Lower lobe of right lung (tissue), 2 donors: ENCODE measurements at regions not wholly inside any gene's neighbourhood (a gene's known extent, or its start where the extent isn't known, plus 50 kb on each side); places are given as distances from the start of the nearest gene placed in this dataset.

ENCODE experiments used
- ATAC-seq, 2 donors: fragments of 200-7000 bp; cut with Tn5 transposase; one replicate each; pipeline ENCODE4 v1.9.1; 2020 to 2022; ENCODE audit warnings: mild to moderate bottlenecking in 2 of 2, moderate library complexity in 2 of 2
- DNase-seq: peaks from one replicate; pipeline ENCODE4 v3.0.0-alpha.2; 2020
- H3K27ac ChIP-seq: fragments of 200-600 bp; one replicate; pipeline ENCODE4 v1.8.0; 2022
- H3K27me3 ChIP-seq: fragments of 200-600 bp; one replicate; pipeline ENCODE4 v1.8.0; 2022; ENCODE audit warnings: low read depth
- H3K36me3 ChIP-seq: fragments of 200-600 bp; one replicate; pipeline ENCODE4 v1.8.0; 2022; ENCODE audit warnings: mild to moderate bottlenecking
- H3K4me1 ChIP-seq: fragments of 200-600 bp; one replicate; pipeline ENCODE4 v1.8.0; 2022
- H3K4me3 ChIP-seq: fragments of 200-600 bp; one replicate; pipeline ENCODE4 v1.8.0; 2022; ENCODE audit warnings: mild to moderate bottlenecking
- H3K9me3 ChIP-seq: fragments of 200-600 bp; one replicate; pipeline ENCODE4 v1.8.0; 2022
- intact Hi-C: fragments of 100-400 bp; cut with DNase I; formaldehyde crosslinking; loops from one replicate; pipeline ENCODE4 v1.11.0; 2022
- TF ChIP-seq, protein P1 (sequence below): fragments of 200-600 bp; IDR thresholded peaks from one replicate; pipeline ENCODE4 v1.8.0; 2022; ENCODE audit warnings: antibody characterized with exemption, mild to moderate bottlenecking
- donor health status: DM: no; HTN: yes; CAD: no; lungs with severe emphysema.

DNA sequence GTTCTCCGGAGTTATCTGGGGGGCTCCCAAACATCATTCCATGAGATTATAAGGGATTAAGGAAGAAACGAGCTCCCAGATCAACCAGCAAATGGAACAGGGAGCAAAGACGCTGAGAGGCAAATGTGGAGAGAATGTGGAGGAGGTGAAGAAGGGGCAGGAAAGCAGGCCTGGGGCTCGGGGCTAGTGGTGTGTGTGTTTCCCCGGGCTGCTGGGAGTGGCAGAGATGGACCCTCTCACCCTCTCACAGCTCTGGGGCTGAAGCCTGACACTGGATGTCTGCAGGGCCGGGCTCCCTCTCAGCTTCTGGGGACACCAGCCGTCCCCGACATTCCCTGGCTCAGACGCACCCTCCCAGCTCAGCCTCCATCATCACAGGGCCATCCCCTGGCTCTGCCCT, 212.6 kb downstream of the THBS2 start:
- ATAC-seq (no peak), DNase-seq (no peak)

DNA sequence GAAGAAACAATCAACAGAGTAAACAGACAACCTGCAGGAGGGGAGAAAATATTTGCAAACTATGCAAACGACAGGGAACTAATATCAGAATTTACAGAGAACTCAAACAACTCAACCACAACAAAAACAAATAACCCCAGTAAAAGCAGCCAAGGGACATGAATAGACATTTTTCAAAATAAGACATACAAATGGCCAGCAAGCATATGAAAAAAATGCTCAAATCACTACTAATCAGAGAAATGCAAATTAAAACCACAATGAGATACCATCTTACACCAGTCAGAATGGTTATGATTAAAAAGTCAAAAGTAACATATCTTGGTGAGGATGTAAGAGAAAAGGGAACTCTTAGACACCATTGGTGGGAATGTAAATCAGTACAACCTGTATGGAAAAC, 215.0 kb downstream of the THBS2 start:
- no peak for DNase-seq
- no peak for ATAC-seq
- Histone ChIP-seq H3K27ac (no peak overlapping the region), H3K4me3 (no peak overlapping the region), H3K27me3 (no peaks in the 10 kb centered on the region), H3K9me3 (peaks cover 5% of the 10 kb centered on the region), H3K36me3 (no peaks in the 10 kb centered on the region), H3K4me1 (no peaks in the 10 kb centered on the region)
- intact Hi-C loops = no loop called here
- TF ChIP-seq, protein P1, sequence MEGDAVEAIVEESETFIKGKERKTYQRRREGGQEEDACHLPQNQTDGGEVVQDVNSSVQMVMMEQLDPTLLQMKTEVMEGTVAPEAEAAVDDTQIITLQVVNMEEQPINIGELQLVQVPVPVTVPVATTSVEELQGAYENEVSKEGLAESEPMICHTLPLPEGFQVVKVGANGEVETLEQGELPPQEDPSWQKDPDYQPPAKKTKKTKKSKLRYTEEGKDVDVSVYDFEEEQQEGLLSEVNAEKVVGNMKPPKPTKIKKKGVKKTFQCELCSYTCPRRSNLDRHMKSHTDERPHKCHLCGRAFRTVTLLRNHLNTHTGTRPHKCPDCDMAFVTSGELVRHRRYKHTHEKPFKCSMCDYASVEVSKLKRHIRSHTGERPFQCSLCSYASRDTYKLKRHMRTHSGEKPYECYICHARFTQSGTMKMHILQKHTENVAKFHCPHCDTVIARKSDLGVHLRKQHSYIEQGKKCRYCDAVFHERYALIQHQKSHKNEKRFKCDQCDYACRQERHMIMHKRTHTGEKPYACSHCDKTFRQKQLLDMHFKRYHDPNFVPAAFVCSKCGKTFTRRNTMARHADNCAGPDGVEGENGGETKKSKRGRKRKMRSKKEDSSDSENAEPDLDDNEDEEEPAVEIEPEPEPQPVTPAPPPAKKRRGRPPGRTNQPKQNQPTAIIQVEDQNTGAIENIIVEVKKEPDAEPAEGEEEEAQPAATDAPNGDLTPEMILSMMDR = no peak

More for the DNA sequence above, 212.6 kb downstream of the THBS2 start:
- TF ChIP-seq, protein P1 = no peak
- intact Hi-C loops = no loop called here
- H3K4me1 ChIP-seq = no peaks in the 10 kb centered on the region
- no peak overlapping the region for H3K27ac ChIP-seq
- H3K36me3 ChIP-seq = no peaks in the 10 kb centered on the region
- H3K27me3 ChIP-seq = no peaks in the 10 kb centered on the region
- no peak overlapping the region for H3K4me3 ChIP-seq
- peaks cover 5% of the 10 kb centered on the region for H3K9me3 ChIP-seq

DNA sequence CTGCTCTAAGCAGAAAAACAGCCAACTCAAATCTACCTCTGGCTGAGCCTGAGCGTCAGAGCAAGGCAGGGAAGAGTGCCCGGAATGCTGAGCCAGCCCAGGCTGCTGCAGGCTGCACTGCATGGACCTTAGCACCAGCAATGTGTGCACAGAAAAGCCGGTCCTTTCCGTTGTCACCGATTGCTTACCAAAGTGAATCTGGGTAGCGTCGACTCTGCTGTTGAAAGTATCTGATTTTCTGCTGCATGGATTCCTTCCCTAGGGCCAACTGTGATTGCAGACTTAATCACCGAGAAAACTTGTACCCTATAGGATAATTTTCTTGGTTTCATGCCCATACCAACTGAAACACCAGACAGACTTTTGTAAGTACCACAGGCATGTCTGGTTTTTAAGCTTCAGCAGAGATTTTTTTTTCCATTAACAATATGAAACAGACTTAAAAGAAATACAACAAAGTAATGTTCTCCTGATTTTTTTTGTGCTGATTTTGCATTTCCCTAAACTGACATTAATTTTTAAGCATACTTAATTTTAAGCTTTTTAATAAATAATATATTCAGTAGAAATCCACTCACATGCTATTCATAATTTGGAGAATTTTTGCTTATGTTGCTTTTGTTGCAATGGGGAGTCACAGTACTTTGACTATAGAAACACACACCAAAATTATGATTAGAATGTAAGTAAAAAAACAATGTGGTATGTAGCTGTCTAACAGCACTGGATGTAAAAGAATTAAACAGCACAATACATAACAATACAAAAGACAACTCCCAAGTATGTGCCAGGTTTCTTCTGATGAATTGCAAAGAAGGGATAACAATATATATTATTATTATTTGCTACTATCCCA, 218.0 kb downstream of the THBS2 start:
- H3K27ac ChIP-seq = no peak overlapping the region
- H3K4me3 ChIP-seq = no peak overlapping the region
- no peaks in the 10 kb centered on the region for H3K4me1 ChIP-seq
- DNase-seq (no peak), ATAC-seq (no peak)
- no peaks in the 10 kb centered on the region for H3K27me3 ChIP-seq
- H3K36me3 ChIP-seq = no peaks in the 10 kb centered on the region
- intact Hi-C loops = no loop called here
- H3K9me3 ChIP-seq = peaks cover 5% of the 10 kb centered on the region
- TF ChIP-seq, protein P1 = no peak

DNA sequence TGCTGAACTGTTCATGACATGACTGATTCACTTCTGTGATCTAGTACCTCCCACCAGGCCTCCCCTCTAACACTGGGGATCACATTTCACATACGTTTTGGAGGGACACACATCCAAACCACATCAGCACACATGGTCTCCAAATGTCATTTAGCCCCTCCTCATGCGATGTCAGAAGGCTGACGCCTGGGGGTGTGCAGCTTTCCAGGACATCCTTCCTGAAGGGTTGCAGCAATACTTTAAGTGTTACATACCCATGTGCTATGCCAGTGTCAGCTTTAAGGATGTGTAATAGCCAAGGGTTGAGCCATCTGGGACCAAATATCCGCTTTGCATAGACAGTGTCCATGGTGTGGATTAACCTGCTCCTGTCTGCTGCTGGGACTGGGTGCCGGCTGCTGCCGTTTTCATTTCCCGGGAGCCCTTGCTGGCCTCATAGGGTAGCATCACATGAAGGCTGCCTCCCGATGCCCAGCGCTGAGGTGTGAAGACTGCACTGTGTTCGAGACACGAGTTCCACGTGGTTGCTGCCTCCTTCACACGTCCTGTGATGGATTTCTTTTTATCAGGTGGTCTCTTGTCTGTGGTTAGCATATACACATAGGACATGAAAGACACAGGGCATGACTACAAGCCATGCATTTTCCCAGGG, 219.0 kb downstream of the THBS2 start:
- no peak for ATAC-seq
- peaks cover 5% of the 10 kb centered on the region for H3K9me3 ChIP-seq
- no peaks in the 10 kb centered on the region for H3K27me3 ChIP-seq
- no peaks in the 10 kb centered on the region for H3K36me3 ChIP-seq
- TF ChIP-seq, protein P1 = no peak
- intact Hi-C loops = no loop called here
- H3K4me1 ChIP-seq = no peaks in the 10 kb centered on the region
- no peak overlapping the region for H3K4me3 ChIP-seq
- H3K27ac ChIP-seq = no peak overlapping the region
- DNase-seq = no peak

DNA sequence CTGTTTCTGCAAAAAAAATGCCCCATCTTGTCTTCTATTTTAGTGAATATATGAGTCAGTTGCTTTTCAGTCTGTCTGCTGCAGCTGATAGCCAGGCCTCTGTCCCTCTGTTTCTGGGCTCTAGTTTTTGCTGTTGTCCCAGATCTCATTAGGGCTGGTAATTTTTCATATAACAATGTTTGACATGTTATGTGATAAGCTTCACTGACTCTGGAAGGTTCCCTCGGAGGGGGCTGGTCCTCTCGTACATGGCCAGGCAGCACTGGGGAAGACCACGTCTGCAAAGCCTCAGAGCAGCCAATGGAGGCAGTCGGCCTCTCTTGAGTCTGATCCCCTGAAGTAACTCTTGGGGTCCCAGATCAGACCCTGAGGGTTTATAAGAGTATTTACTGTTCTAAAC, 223.8 kb downstream of the THBS2 start:
- TF ChIP-seq, protein P1 = no peak
- intact Hi-C loops = no loop called here
- Histone ChIP-seq H3K36me3 (no peaks in the 10 kb centered on the region), H3K4me3 (no peak overlapping the region), H3K4me1 (no peaks in the 10 kb centered on the region), H3K9me3 (no peaks in the 10 kb centered on the region), H3K27ac (no peak overlapping the region), H3K27me3 (no peaks in the 10 kb centered on the region)
- no peak for ATAC-seq
- DNase-seq = no peak
